Activated B cell treated with CpG ODN at 0.5 μM for 24 hours (primary cell): ENCODE measurements at regions not wholly inside any gene's neighbourhood (a gene's known extent, or its start where the extent isn't known, plus 50 kb on each side); places are given as distances from the start of the nearest gene placed in this dataset.

Experiments used
- ATAC-seq: fragments of 200-7000 bp; cut with Tn5 transposase; one replicate; pipeline ENCODE4 v1.10.0; 2021; ENCODE audit warnings: low read depth, mild to moderate bottlenecking, moderate library complexity
- CTCF ChIA-PET: fragments of 350-600 bp; sonication (Branson Sonifier 250); formaldehyde crosslinking; loops from one replicate; lab custom pipeline; 2021; ENCODE audit warnings: antibody characterized with exemption; lab: Charles Lee
- POLR2A ChIA-PET: fragments of 350-600 bp; sonication (Branson Sonifier 250); formaldehyde crosslinking; loops from one replicate; lab custom pipeline; 2021; ENCODE audit warnings: antibody characterized with exemption; lab: Charles Lee
- DNase-seq: peaks from one replicate; pipeline ENCODE4 v3.0.0; 2022
- H3K27ac Mint-ChIP-seq: one replicate; pipeline ENCODE4 v1.8.0; 2020; ENCODE audit warnings: mixed read lengths
- H3K27me3 Mint-ChIP-seq: one replicate; pipeline ENCODE4 v1.8.0; 2021; ENCODE audit warnings: mixed read lengths
- H3K36me3 Mint-ChIP-seq: one replicate; pipeline ENCODE4 v1.8.0; 2021; ENCODE audit warnings: low read depth, mixed read lengths
- H3K4me1 Mint-ChIP-seq: one replicate; pipeline ENCODE4 v1.8.0; 2021; ENCODE audit warnings: mixed read lengths
- H3K4me3 Mint-ChIP-seq: one replicate; pipeline ENCODE4 v1.8.0; 2020; ENCODE audit warnings: mild to moderate bottlenecking, mixed read lengths
- H3K9me3 Mint-ChIP-seq: one replicate; pipeline ENCODE4 v1.8.0; 2020; ENCODE audit warnings: mixed read lengths
- CTCF ChIP-seq: fragments of 200-600 bp; IDR thresholded peaks from one replicate; pipeline ENCODE4 v1.8.0; 2022; ENCODE audit warnings: antibody characterized with exemption, mild to moderate bottlenecking
- intact Hi-C: fragments of 100-400 bp; cut with micrococcal nuclease; formaldehyde crosslinking; loops from one replicate; pipeline ENCODE4 v1.15.1; 2024

- Mint-ChIP-seq H3K36me3 (no peaks in the 10 kb centered on the region), H3K4me1 (peaks cover 8% of the 10 kb centered on the region), H3K27ac (no peak overlapping the region), H3K9me3 (peaks cover 2% of the 10 kb centered on the region), H3K27me3 (no peaks in the 10 kb centered on the region), H3K4me3 (no peak overlapping the region)
- intact Hi-C loops = no loop called here
- POLR2A ChIA-PET = no interaction called here
- TF ChIP-seq CTCF = no peak
- DNase-seq (no peak), ATAC-seq (no peak)
- CTCF ChIA-PET = no interaction called here
Observed at GRCh38 chr14:30798961-30799360, 75.4 kb upstream of the COCH start.

- H3K27me3 Mint-ChIP-seq = no peaks in the 10 kb centered on the region
- CTCF ChIA-PET = no interaction called here
- H3K27ac Mint-ChIP-seq = no peak overlapping the region
- ATAC-seq (no peak), DNase-seq (no peak)
- no peak overlapping the region for H3K4me3 Mint-ChIP-seq
- H3K9me3 Mint-ChIP-seq = no peaks in the 10 kb centered on the region
- TF ChIP-seq CTCF = no peak
- H3K36me3 Mint-ChIP-seq = no peaks in the 10 kb centered on the region
- H3K4me1 Mint-ChIP-seq = peaks cover 8% of the 10 kb centered on the region
- POLR2A ChIA-PET = no interaction called here
- intact Hi-C loops = no loop called here
Observed at GRCh38 chr14:30799933-30800332, 74.4 kb upstream of the COCH start.

GRCh38 chr14:30803185-30803584 lies 71.2 kb upstream of the COCH start:
- DNase-seq (no peak), ATAC-seq (no peak)
- ChIA-PET CTCF (no interaction called here), POLR2A (interaction anchor here (0.5 to 0.6 kb wide), 2 partner anchors 26 to 857 kb away, joined by 4 to 9 read pairs; no protein-coding TSS in a partner anchor)
- no peak overlapping the region for H3K27ac Mint-ChIP-seq
- TF ChIP-seq CTCF = no peak
- H3K4me1 Mint-ChIP-seq = peaks cover 8% of the 10 kb centered on the region
- H3K9me3 Mint-ChIP-seq = no peaks in the 10 kb centered on the region
- peaks cover 6% of the 10 kb centered on the region for H3K27me3 Mint-ChIP-seq
- no peaks in the 10 kb centered on the region for H3K36me3 Mint-ChIP-seq
- no peak overlapping the region for H3K4me3 Mint-ChIP-seq
- intact Hi-C loops = no loop called here

- ATAC-seq (no peak), DNase-seq (no peak)
- Mint-ChIP-seq H3K27ac (no peak overlapping the region), H3K27me3 (peaks cover 11% of the 10 kb centered on the region), H3K36me3 (no peaks in the 10 kb centered on the region), H3K4me1 (no peaks in the 10 kb centered on the region), H3K9me3 (no peaks in the 10 kb centered on the region), H3K4me3 (no peak overlapping the region)
- TF ChIP-seq CTCF = no peak
- intact Hi-C loops = no loop called here
- CTCF ChIA-PET = no interaction called here
- POLR2A ChIA-PET = no interaction called here
Observed at GRCh38 chr14:30805284-30805683, 69.1 kb upstream of the COCH start.

DNA sequence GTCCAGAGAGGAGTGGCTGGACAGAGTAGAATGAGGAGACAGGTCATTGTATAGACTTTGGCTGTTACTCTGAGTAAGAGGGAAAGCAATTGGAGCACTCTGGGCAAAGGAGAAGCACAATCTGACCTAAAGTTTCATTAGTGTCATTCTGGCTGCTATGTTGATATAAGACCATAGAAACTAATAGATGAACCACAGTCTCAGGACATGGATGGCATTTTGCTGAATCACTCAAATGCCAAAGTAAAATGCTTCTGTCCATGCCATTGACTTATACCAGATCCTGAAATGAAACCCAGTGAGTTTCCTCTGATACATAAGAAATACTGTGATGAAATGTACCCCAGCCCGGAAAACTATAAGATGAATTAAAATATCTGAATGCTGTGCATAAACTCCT lies 65.8 kb upstream of the COCH start:
- Mint-ChIP-seq H3K36me3 (no peaks in the 10 kb centered on the region), H3K4me1 (peaks cover 2% of the 10 kb centered on the region), H3K27ac (no peak overlapping the region), H3K9me3 (no peaks in the 10 kb centered on the region), H3K4me3 (no peak overlapping the region), H3K27me3 (peaks cover 11% of the 10 kb centered on the region)
- no peak for ATAC-seq
- POLR2A ChIA-PET = no interaction called here
- DNase-seq = no peak
- CTCF ChIA-PET = no interaction called here
- intact Hi-C loops = no loop called here
- no peak for TF ChIP-seq CTCF
